HG02610 (cell line): ENCODE measurements at regions not wholly inside any gene's neighbourhood (a gene's known extent, or its start where the extent isn't known, plus 50 kb on each side); places are given as distances from the start of the nearest gene placed in this dataset.
"Not testable (repeated sequence)": the region's sequence is repeated elsewhere in the genome, so short reads cannot be mapped to it uniquely, and the experiment has no call there.

Source experiments
- ATAC-seq: cut with Tn5 transposase; IDR thresholded peaks from one replicate; pipeline ENCODE4 v1.9.1; 2021; ENCODE audit warnings: mild to moderate bottlenecking, moderate library complexity; ENCODE audit not compliant: unreplicated experiment

- not testable (repeated sequence) for ATAC-seq
Observed at GRCh38 chr1:178674559-178674958, 50.5 kb upstream of the RALGPS2 start.
